ENCODE measurements at regions not wholly inside any gene's neighbourhood (a gene's known extent, or its start where the extent isn't known, plus 50 kb on each side); places are given as distances from the start of the nearest gene placed in this dataset.

GRCh38 chr5:6183391-6184390 is 194.7 kb downstream of the MED10 start:
- TF ChIP-seq CTCF (IDR thresholded peaks at IDR 0.05) (no peak), POLR2A (IDR thresholded peaks at IDR 0.05) (no peak), POLR2AphosphoS5 (IDR thresholded peaks at IDR 0.05) (no peak)
